ENCODE measurements at regions not wholly inside any gene's neighbourhood (a gene's known extent, or its start where the extent isn't known, plus 50 kb on each side); places are given as distances from the start of the nearest gene placed in this dataset.
"Not testable (repeated sequence)": the region's sequence is repeated elsewhere in the genome, so short reads cannot be mapped to it uniquely, and the experiment has no call there.

- Histone ChIP-seq H3K4me1 (ENCODE audit: control insufficient read depth, insufficient read depth, low read length) (no peaks in the 10 kb centered on the region), H3K4me3 (ENCODE audit: low read depth, low read length) (no peak overlapping the region), H3K27ac (ENCODE audit: low read depth, low read length) (no peak overlapping the region), H3K27me3 (ENCODE audit: control insufficient read depth, insufficient read depth, low read length) (no peaks in the 10 kb centered on the region; the same call in 1 of the 2 replicates), H3K9me3 (ENCODE audit: control insufficient read depth, insufficient read depth, low read depth, low read length) (no peaks in the 10 kb centered on the region), H3K9ac (ENCODE audit: low read length) (no peak overlapping the region), H3K36me3 (ENCODE audit: control insufficient read depth, insufficient read depth, low read length) (no peaks in the 10 kb centered on the region)
Measured at GRCh38 chr7:156379324-156380070, 261.1 kb upstream of the RNF32 start.

- H3K9ac ChIP-seq (ENCODE audit: low read length) = no peak overlapping the region
- no peak overlapping the region for H3K27ac ChIP-seq (ENCODE audit: low read depth, low read length)
- no peaks in the 10 kb centered on the region for H3K4me1 ChIP-seq (ENCODE audit: control insufficient read depth, insufficient read depth, low read length)
- no peak overlapping the region for H3K4me3 ChIP-seq (ENCODE audit: low read depth, low read length)
- no peaks in the 10 kb centered on the region; the same call in 1 of the 2 replicates for H3K27me3 ChIP-seq (ENCODE audit: control insufficient read depth, insufficient read depth, low read length)
- H3K36me3 ChIP-seq (ENCODE audit: control insufficient read depth, insufficient read depth, low read length) = no peaks in the 10 kb centered on the region
- H3K9me3 ChIP-seq (ENCODE audit: control insufficient read depth, insufficient read depth, low read depth, low read length) = peaks cover 2% of the 10 kb centered on the region; the same call in 1 of the 2 replicates
Measured at GRCh38 chr7:156378806-156379205, 261.8 kb upstream of the RNF32 start.

GRCh38 chr7:156376317-156376716 is 264.3 kb upstream of the RNF32 start:
- Histone ChIP-seq H3K4me3 (ENCODE audit: low read depth, low read length) (no peak overlapping the region), H3K27ac (ENCODE audit: low read depth, low read length) (no peak overlapping the region), H3K4me1 (ENCODE audit: control insufficient read depth, insufficient read depth, low read length) (no peaks in the 10 kb centered on the region), H3K27me3 (ENCODE audit: control insufficient read depth, insufficient read depth, low read length) (no peaks in the 10 kb centered on the region; the same call in 1 of the 2 replicates), H3K36me3 (ENCODE audit: control insufficient read depth, insufficient read depth, low read length) (no peaks in the 10 kb centered on the region), H3K9ac (ENCODE audit: low read length) (no peak overlapping the region), H3K9me3 (ENCODE audit: control insufficient read depth, insufficient read depth, low read depth, low read length) (peaks cover 14% of the 10 kb centered on the region)

GRCh38 chr7:156374335-156374734 is 266.2 kb upstream of the RNF32 start:
- Histone ChIP-seq H3K27me3 (ENCODE audit: control insufficient read depth, insufficient read depth, low read length) (no peaks in the 10 kb centered on the region; the same call in 1 of the 2 replicates), H3K9me3 (ENCODE audit: control insufficient read depth, insufficient read depth, low read depth, low read length) (peaks cover 31% of the 10 kb centered on the region), H3K36me3 (ENCODE audit: control insufficient read depth, insufficient read depth, low read length) (no peaks in the 10 kb centered on the region), H3K4me3 (ENCODE audit: low read depth, low read length) (no peak overlapping the region), H3K27ac (ENCODE audit: low read depth, low read length) (no peak overlapping the region), H3K9ac (ENCODE audit: low read length) (no peak overlapping the region), H3K4me1 (ENCODE audit: control insufficient read depth, insufficient read depth, low read length) (no peaks in the 10 kb centered on the region)

- H3K36me3 ChIP-seq (ENCODE audit: control insufficient read depth, insufficient read depth, low read length); H3K27me3 ChIP-seq (ENCODE audit: control insufficient read depth, insufficient read depth, low read length); H3K9ac ChIP-seq (ENCODE audit: low read length); H3K27ac ChIP-seq (ENCODE audit: low read depth, low read length); H3K4me3 ChIP-seq (ENCODE audit: low read depth, low read length); H3K4me1 ChIP-seq (ENCODE audit: control insufficient read depth, insufficient read depth, low read length): not testable (repeated sequence)
- H3K9me3 ChIP-seq (ENCODE audit: control insufficient read depth, insufficient read depth, low read depth, low read length) = peaks cover 36% of the 10 kb centered on the region
Measured at GRCh38 chr7:156369929-156370328, 270.6 kb upstream of the RNF32 start.

- Histone ChIP-seq H3K27me3 (ENCODE audit: control insufficient read depth, insufficient read depth, low read length) (no peaks in the 10 kb centered on the region), H3K27ac (ENCODE audit: low read depth, low read length) (no peak overlapping the region), H3K4me1 (ENCODE audit: control insufficient read depth, insufficient read depth, low read length) (no peaks in the 10 kb centered on the region), H3K9ac (ENCODE audit: low read length) (no peak overlapping the region), H3K9me3 (ENCODE audit: control insufficient read depth, insufficient read depth, low read depth, low read length) (peaks cover 34% of the 10 kb centered on the region), H3K36me3 (ENCODE audit: control insufficient read depth, insufficient read depth, low read length) (no peaks in the 10 kb centered on the region), H3K4me3 (ENCODE audit: low read depth, low read length) (no peak overlapping the region)
Measured at GRCh38 chr7:156368053-156368843, 272.3 kb upstream of the RNF32 start.

- Histone ChIP-seq H3K27me3 (ENCODE audit: control insufficient read depth, insufficient read depth, low read length) (no peaks in the 10 kb centered on the region), H3K9ac (ENCODE audit: low read length) (no peak overlapping the region), H3K36me3 (ENCODE audit: control insufficient read depth, insufficient read depth, low read length) (no peaks in the 10 kb centered on the region), H3K9me3 (ENCODE audit: control insufficient read depth, insufficient read depth, low read depth, low read length) (peaks cover 25% of the 10 kb centered on the region), H3K4me3 (ENCODE audit: low read depth, low read length) (no peak overlapping the region), H3K27ac (ENCODE audit: low read depth, low read length) (no peak overlapping the region), H3K4me1 (ENCODE audit: control insufficient read depth, insufficient read depth, low read length) (no peaks in the 10 kb centered on the region)
Measured at GRCh38 chr7:156363751-156364150, 276.8 kb upstream of the RNF32 start.

- H3K9me3 ChIP-seq (ENCODE audit: control insufficient read depth, insufficient read depth, low read depth, low read length) = peaks cover 25% of the 10 kb centered on the region
- no peak overlapping the region for H3K9ac ChIP-seq (ENCODE audit: low read length)
- no peaks in the 10 kb centered on the region for H3K4me1 ChIP-seq (ENCODE audit: control insufficient read depth, insufficient read depth, low read length)
- no peak overlapping the region for H3K27ac ChIP-seq (ENCODE audit: low read depth, low read length)
- H3K27me3 ChIP-seq (ENCODE audit: control insufficient read depth, insufficient read depth, low read length) = no peaks in the 10 kb centered on the region
- no peaks in the 10 kb centered on the region for H3K36me3 ChIP-seq (ENCODE audit: control insufficient read depth, insufficient read depth, low read length)
- H3K4me3 ChIP-seq (ENCODE audit: low read depth, low read length) = no peak overlapping the region
Measured at GRCh38 chr7:156360835-156361234, 279.7 kb upstream of the RNF32 start.

- H3K4me1 ChIP-seq (ENCODE audit: control insufficient read depth, insufficient read depth, low read length) = no peaks in the 10 kb centered on the region
- H3K27me3 ChIP-seq (ENCODE audit: control insufficient read depth, insufficient read depth, low read length) = no peaks in the 10 kb centered on the region
- peaks cover 21% of the 10 kb centered on the region for H3K9me3 ChIP-seq (ENCODE audit: control insufficient read depth, insufficient read depth, low read depth, low read length)
- H3K27ac ChIP-seq (ENCODE audit: low read depth, low read length) = no peak overlapping the region
- H3K9ac ChIP-seq (ENCODE audit: low read length) = no peak overlapping the region
- H3K36me3 ChIP-seq (ENCODE audit: control insufficient read depth, insufficient read depth, low read length) = no peaks in the 10 kb centered on the region
- no peak overlapping the region for H3K4me3 ChIP-seq (ENCODE audit: low read depth, low read length)
Measured at GRCh38 chr7:156356551-156356950, 284.0 kb upstream of the RNF32 start.

GRCh38 chr7:156353352-156353751 is 287.2 kb upstream of the RNF32 start:
- Histone ChIP-seq H3K9ac (ENCODE audit: low read length) (no peak overlapping the region), H3K27me3 (ENCODE audit: control insufficient read depth, insufficient read depth, low read length) (no peaks in the 10 kb centered on the region), H3K36me3 (ENCODE audit: control insufficient read depth, insufficient read depth, low read length) (no peaks in the 10 kb centered on the region), H3K9me3 (ENCODE audit: control insufficient read depth, insufficient read depth, low read depth, low read length) (no peaks in the 10 kb centered on the region), H3K4me3 (ENCODE audit: low read depth, low read length) (no peak overlapping the region), H3K27ac (ENCODE audit: low read depth, low read length) (no peak overlapping the region), H3K4me1 (ENCODE audit: control insufficient read depth, insufficient read depth, low read length) (no peaks in the 10 kb centered on the region)

GRCh38 chr7:156347703-156348248 is 292.8 kb upstream of the RNF32 start:
- not testable (repeated sequence) for H3K4me1 ChIP-seq (ENCODE audit: control insufficient read depth, insufficient read depth, low read length); H3K4me3 ChIP-seq (ENCODE audit: low read depth, low read length); H3K36me3 ChIP-seq (ENCODE audit: control insufficient read depth, insufficient read depth, low read length); H3K9ac ChIP-seq (ENCODE audit: low read length); H3K9me3 ChIP-seq (ENCODE audit: control insufficient read depth, insufficient read depth, low read depth, low read length); H3K27ac ChIP-seq (ENCODE audit: low read depth, low read length); H3K27me3 ChIP-seq (ENCODE audit: control insufficient read depth, insufficient read depth, low read length)

Measured in HUES6 (cell line).